ENCODE measurements at regions not wholly inside any gene's neighbourhood (a gene's known extent, or its start where the extent isn't known, plus 50 kb on each side); places are given as distances from the start of the nearest gene placed in this dataset.

- DNase-seq (ENCODE audit: low spot score in 2 of 2, unreplicated experiment in 2 of 2): no peak
- peaks cover 31% of the 10 kb centered on the region for H3K4me1 Mint-ChIP-seq
- TF ChIP-seq, protein P1, sequence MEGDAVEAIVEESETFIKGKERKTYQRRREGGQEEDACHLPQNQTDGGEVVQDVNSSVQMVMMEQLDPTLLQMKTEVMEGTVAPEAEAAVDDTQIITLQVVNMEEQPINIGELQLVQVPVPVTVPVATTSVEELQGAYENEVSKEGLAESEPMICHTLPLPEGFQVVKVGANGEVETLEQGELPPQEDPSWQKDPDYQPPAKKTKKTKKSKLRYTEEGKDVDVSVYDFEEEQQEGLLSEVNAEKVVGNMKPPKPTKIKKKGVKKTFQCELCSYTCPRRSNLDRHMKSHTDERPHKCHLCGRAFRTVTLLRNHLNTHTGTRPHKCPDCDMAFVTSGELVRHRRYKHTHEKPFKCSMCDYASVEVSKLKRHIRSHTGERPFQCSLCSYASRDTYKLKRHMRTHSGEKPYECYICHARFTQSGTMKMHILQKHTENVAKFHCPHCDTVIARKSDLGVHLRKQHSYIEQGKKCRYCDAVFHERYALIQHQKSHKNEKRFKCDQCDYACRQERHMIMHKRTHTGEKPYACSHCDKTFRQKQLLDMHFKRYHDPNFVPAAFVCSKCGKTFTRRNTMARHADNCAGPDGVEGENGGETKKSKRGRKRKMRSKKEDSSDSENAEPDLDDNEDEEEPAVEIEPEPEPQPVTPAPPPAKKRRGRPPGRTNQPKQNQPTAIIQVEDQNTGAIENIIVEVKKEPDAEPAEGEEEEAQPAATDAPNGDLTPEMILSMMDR (IDR thresholded peaks at IDR 0.05; ENCODE audit: unreplicated experiment): no peak
These were observed 650.4 kb downstream of the LTN1 start for GRCh38 chr21:28342212-28342810.

GRCh38 chr21:28339403-28339802 is 653.3 kb downstream of the LTN1 start:
- Mint-ChIP-seq H3K4me3 (no peak overlapping the region), H3K4me1 (peaks cover 49% of the 10 kb centered on the region), H3K27ac (peak overlapping the region; percentile 21), H3K27me3 (ENCODE audit: low read depth) (no peaks in the 10 kb centered on the region), H3K9me3 (no peaks in the 10 kb centered on the region), H3K36me3 (no peaks in the 10 kb centered on the region)
- DNase-seq (ENCODE audit: low spot score in 2 of 2, unreplicated experiment in 2 of 2): no peak
- TF ChIP-seq, protein P1 (IDR thresholded peaks at IDR 0.05; ENCODE audit: unreplicated experiment): no peak

More at GRCh38 chr21:28342212-28342810, 650.4 kb downstream of the LTN1 start:
- Mint-ChIP-seq H3K27me3 (ENCODE audit: low read depth) (no peaks in the 10 kb centered on the region), H3K27ac (peak overlapping the region; percentile 44), H3K9me3 (no peaks in the 10 kb centered on the region), H3K36me3 (no peaks in the 10 kb centered on the region), H3K4me3 (no peak overlapping the region)

DNA sequence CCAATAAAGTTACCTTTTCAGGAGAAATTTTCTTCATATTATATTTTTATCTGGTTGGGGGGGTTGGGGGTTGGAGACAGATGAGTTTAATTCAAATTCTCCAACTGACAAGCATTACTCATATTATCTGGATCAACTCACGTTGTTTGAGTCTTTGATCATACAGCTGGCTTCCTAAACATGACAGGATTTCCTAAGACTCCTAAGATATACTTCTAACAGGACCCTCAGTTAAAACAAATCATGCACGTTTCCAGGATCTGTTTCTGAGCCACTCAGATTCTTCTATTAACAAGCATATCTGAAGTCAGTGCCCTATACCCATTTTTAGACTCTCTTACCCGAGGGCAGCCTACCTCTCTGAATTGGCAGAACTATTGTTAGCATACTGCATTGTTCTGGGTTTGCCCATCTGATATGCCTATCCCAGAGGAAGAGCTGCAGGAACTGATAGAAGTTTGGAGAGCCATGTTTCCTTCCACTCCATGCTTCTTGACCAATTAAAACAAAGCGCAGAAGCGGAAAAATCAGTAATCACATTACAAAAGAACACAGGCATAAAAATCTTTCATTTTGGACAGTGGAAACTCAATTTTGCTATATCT is 653.9 kb downstream of the LTN1 start:
- Mint-ChIP-seq H3K9me3 (no peaks in the 10 kb centered on the region), H3K4me3 (no peak overlapping the region), H3K27me3 (ENCODE audit: low read depth) (no peaks in the 10 kb centered on the region), H3K4me1 (peaks cover 52% of the 10 kb centered on the region), H3K27ac (peak overlapping the region; percentile 30), H3K36me3 (no peaks in the 10 kb centered on the region)
- TF ChIP-seq, protein P1 (IDR thresholded peaks at IDR 0.05; ENCODE audit: unreplicated experiment): no peak
- DNase-seq (ENCODE audit: low spot score in 2 of 2, unreplicated experiment in 2 of 2): no peak

DNA sequence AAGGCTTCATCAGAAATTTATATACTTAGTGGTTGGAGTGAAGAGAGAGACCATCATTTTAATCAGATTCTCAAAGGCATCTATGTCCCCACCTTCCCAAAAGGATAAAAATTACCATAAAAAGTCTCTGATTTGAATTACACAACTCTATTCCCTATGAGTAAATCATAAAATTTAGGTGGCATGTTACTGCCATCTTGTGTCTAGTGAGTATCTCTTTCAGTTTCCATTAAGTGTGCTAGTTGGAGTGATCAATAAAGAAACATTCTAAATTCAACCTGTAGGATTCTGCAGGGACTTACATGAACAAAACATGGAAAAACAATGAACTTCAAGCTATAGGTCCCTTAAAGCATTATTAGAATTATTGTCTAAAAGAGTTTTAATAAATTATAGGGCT is 655.4 kb downstream of the LTN1 start:
- H3K4me3 Mint-ChIP-seq: no peak overlapping the region
- H3K36me3 Mint-ChIP-seq: peaks cover 3% of the 10 kb centered on the region
- peak overlapping the region; percentile 44 for H3K27ac Mint-ChIP-seq
- TF ChIP-seq, protein P1 (IDR thresholded peaks at IDR 0.05; ENCODE audit: unreplicated experiment): no peak
- no peaks in the 10 kb centered on the region for H3K27me3 Mint-ChIP-seq (ENCODE audit: low read depth)
- H3K4me1 Mint-ChIP-seq: peaks cover 65% of the 10 kb centered on the region
- no peak for DNase-seq (ENCODE audit: low spot score in 2 of 2, unreplicated experiment in 2 of 2)
- H3K9me3 Mint-ChIP-seq: no peaks in the 10 kb centered on the region

DNA sequence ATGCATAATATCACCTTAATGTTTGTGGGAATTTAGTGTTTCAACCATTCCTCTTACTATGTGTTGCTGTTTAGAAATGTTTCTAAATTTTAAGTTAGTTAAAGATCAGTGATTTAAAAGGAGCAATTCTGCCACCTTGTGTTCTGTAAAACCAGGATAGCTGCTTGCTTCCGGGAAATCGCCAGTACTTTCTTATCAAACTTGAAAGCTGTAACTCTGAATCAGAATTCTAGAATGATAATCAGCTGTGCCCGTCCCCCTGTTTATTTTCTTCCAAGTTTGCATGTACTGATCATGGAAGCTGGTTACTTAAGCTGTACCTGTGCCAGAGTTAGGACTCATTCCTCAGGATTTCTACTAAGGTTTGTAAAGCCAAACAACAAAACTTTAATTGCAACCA is 656.4 kb downstream of the LTN1 start:
- TF ChIP-seq, protein P1 (IDR thresholded peaks at IDR 0.05; ENCODE audit: unreplicated experiment): no peak
- Mint-ChIP-seq H3K27ac (no peak overlapping the region), H3K4me3 (no peak overlapping the region), H3K27me3 (ENCODE audit: low read depth) (no peaks in the 10 kb centered on the region), H3K9me3 (peaks cover under 1% of the 10 kb centered on the region), H3K4me1 (peaks cover 62% of the 10 kb centered on the region), H3K36me3 (peaks cover 3% of the 10 kb centered on the region)
- DNase-seq (ENCODE audit: low spot score in 2 of 2, unreplicated experiment in 2 of 2): peak in 1 of 2 experiments; percentile 37

All from mesothelial cell of epicardium (in vitro differentiated cells).